Sigmoid colon (tissue), 6 donors: ENCODE measurements at regions not wholly inside any gene's neighbourhood (a gene's known extent, or its start where the extent isn't known, plus 50 kb on each side); places are given as distances from the start of the nearest gene placed in this dataset.

Source experiments
- DNase-seq: peaks from one replicate; pipeline ENCODE4 v3.0.0-alpha.2; 2019
- H3K27ac ChIP-seq, 4 donors: fragments of 200-600 bp; sonication (generic); one replicate each; pipeline ENCODE4 v1.5.1; 2016 to 2019; ENCODE audit warnings: mild to moderate bottlenecking in 1 of 4
- H3K27me3 ChIP-seq, 3 donors: fragments of 200-600 bp; sonication (generic); one replicate each; pipeline ENCODE4 v1.5.1; 2019; ENCODE audit warnings: mild to moderate bottlenecking in 1 of 3
- H3K36me3 ChIP-seq, 4 donors: fragments of 200-600 bp; sonication (generic); one replicate each; pipeline ENCODE4 v1.5.1; 2016 to 2019
- H3K4me1 ChIP-seq, 4 donors: fragments of 200-600 bp; sonication (generic); one replicate each; pipeline ENCODE4 v1.5.1; 2017 to 2019
- H3K4me3 ChIP-seq, 4 donors: fragments of 200-600 bp; sonication (generic); one replicate each; pipeline ENCODE4 v1.5.1; 2017 to 2019; ENCODE audit warnings: mild to moderate bottlenecking in 2 of 4, moderate library complexity in 1 of 4
- H3K9me3 ChIP-seq, 4 donors: fragments of 200-600 bp in 3 of 4; sonication (generic) in 3 of 4; one replicate each; pipeline versions ENCODE4 v1.5.1 to v1.6.1; 2013 to 2019
- CTCF ChIP-seq, 4 experiments: fragments of 450-650 bp in 3 of 4; fragments of 200-600 bp in 1 of 4; IDR thresholded peaks; one replicate each; pipeline ENCODE4 v1.5.1; 2016 to 2019; ENCODE audit warnings: antibody characterized with exemption in 4 of 4, mild to moderate bottlenecking in 3 of 4, moderate library complexity in 2 of 4
- EP300 ChIP-seq, 4 donors: sonication (generic); formaldehyde crosslinking; IDR thresholded peaks; one replicate each; pipeline ENCODE4 v1.6.1; 2017; ENCODE audit warnings: antibody characterized with exemption in 4 of 4
- POLR2A ChIP-seq, 2 donors: fragments of 450-650 bp; IDR thresholded peaks; one replicate each; pipeline ENCODE4 v1.6.1; 2016; ENCODE audit warnings: antibody characterized with exemption in 2 of 2, mild to moderate bottlenecking in 2 of 2, moderate library complexity in 2 of 2
- POLR2AphosphoS5 ChIP-seq, 4 donors: sonication (generic); formaldehyde crosslinking; IDR thresholded peaks; one replicate each; pipeline ENCODE4 v1.6.1; 2017; ENCODE audit warnings: antibody characterized with exemption in 4 of 4
- WGBS, 2 donors: extraction: QIAGEN DNeasy Blood & Tissue Kit; methylation state at CpG; one replicate each; pipeline ENCODE4 v1.1.7; 2013; 5-methylcytosine and 5-hydroxymethylcytosine counted together
- intact Hi-C: fragments of 100-400 bp; cut with DNase I; formaldehyde crosslinking; loops from one replicate; pipeline ENCODE4 v1.15.1; 2023
- donor health status: healthy with polysubstance abuse.
- donor health status: healthy.

GRCh38 chr5:30106596-30106995, 1086.9 kb upstream of the CDH6 start:
- no peak overlapping the region for H3K4me3 ChIP-seq
- 83 to 85% methylated on average over 13 of the region's 13 CpGs for WGBS, 2 donors
- intact Hi-C loops: no loop called here
- no peaks in the 10 kb centered on the region for H3K27me3 ChIP-seq
- no peak for TF ChIP-seq POLR2AphosphoS5 (IDR thresholded peaks at IDR 0.05)
- no peak for TF ChIP-seq CTCF (IDR thresholded peaks at IDR 0.05)
- TF ChIP-seq EP300 (IDR thresholded peaks at IDR 0.05): no peak
- TF ChIP-seq POLR2A (IDR thresholded peaks at IDR 0.05): no peak
- no peaks in the 10 kb centered on the region for H3K36me3 ChIP-seq
- H3K4me1 ChIP-seq: no peaks in the 10 kb centered on the region
- no peak overlapping the region for H3K27ac ChIP-seq
- H3K9me3 ChIP-seq: no peaks in the 10 kb centered on the region
- no peak for DNase-seq

GRCh38 chr5:30104872-30105596, 1088.5 kb upstream of the CDH6 start:
- H3K9me3 ChIP-seq: no peaks in the 10 kb centered on the region
- intact Hi-C loops: no loop called here
- no peak overlapping the region for H3K27ac ChIP-seq

GRCh38 chr5:30103452-30104202, 1089.9 kb upstream of the CDH6 start:
- Histone ChIP-seq H3K27me3 (no peaks in the 10 kb centered on the region), H3K4me3 (no peak overlapping the region), H3K9me3 (no peaks in the 10 kb centered on the region), H3K4me1 (no peaks in the 10 kb centered on the region), H3K36me3 (no peaks in the 10 kb centered on the region), H3K27ac (no peak overlapping the region)
- no peak for TF ChIP-seq POLR2A (IDR thresholded peaks at IDR 0.05)
- no peak for TF ChIP-seq CTCF (IDR thresholded peaks at IDR 0.05)
- TF ChIP-seq EP300 (IDR thresholded peaks at IDR 0.05): no peak
- no peak for DNase-seq
- intact Hi-C loops: no loop called here
- WGBS, 2 donors: 85 to 89% methylated on average over 7 of the region's 7 CpGs

More at GRCh38 chr5:30104872-30105596, 1088.5 kb upstream of the CDH6 start:
- DNase-seq: no peak
- Histone ChIP-seq H3K27me3 (no peaks in the 10 kb centered on the region), H3K4me1 (no peaks in the 10 kb centered on the region), H3K36me3 (no peaks in the 10 kb centered on the region), H3K4me3 (no peak overlapping the region)
- TF ChIP-seq EP300 (IDR thresholded peaks at IDR 0.05) (no peak), POLR2AphosphoS5 (IDR thresholded peaks at IDR 0.05) (no peak), POLR2A (IDR thresholded peaks at IDR 0.05) (no peak), CTCF (IDR thresholded peaks at IDR 0.05) (no peak)

GRCh38 chr5:30103052-30103451, 1090.4 kb upstream of the CDH6 start:
- H3K9me3 ChIP-seq: no peaks in the 10 kb centered on the region
- no peaks in the 10 kb centered on the region for H3K4me1 ChIP-seq
- DNase-seq: no peak
- intact Hi-C loops: no loop called here
- no peak overlapping the region for H3K27ac ChIP-seq
- TF ChIP-seq CTCF (IDR thresholded peaks at IDR 0.05) (no peak), POLR2AphosphoS5 (IDR thresholded peaks at IDR 0.05) (no peak), POLR2A (IDR thresholded peaks at IDR 0.05) (no peak), EP300 (IDR thresholded peaks at IDR 0.05) (no peak)
- WGBS, 2 donors: 83 to 92% methylated on average over 1 of the region's 1 CpG
- H3K36me3 ChIP-seq: no peaks in the 10 kb centered on the region
- no peaks in the 10 kb centered on the region for H3K27me3 ChIP-seq
- no peak overlapping the region for H3K4me3 ChIP-seq
